A549 (cell line): ENCODE measurements at regions not wholly inside any gene's neighbourhood (a gene's known extent, or its start where the extent isn't known, plus 50 kb on each side); places are given as distances from the start of the nearest gene placed in this dataset.

ENCODE experiments used
- EP300 ChIP-seq, 2 experiments: fragments of >200 bp; sonication (Bioruptor Twin); formaldehyde crosslinking; IDR thresholded peaks; 2 replicates in 1 of 2; 3 replicates in 1 of 2; pipeline ENCODE4 v1.6.1; 2016 to 2017
- JUN ChIP-seq, 2 experiments: fragments of >200 bp; sonication (Bioruptor Twin); formaldehyde crosslinking; IDR thresholded peaks; 2 replicates in 1 of 2; 3 replicates in 1 of 2; pipeline ENCODE4 v1.6.1; 2016 to 2017
- NR3C1 ChIP-seq: fragments of >200 bp; sonication (Bioruptor Twin); formaldehyde crosslinking; IDR thresholded peaks from 3 replicates; pipeline ENCODE4 v1.6.1; 2017
- PHF8 ChIP-seq: fragments of 200-600 bp; sonication (generic); IDR thresholded peaks from 2 replicates; pipeline ENCODE4 v1.6.1; 2016; ENCODE audit warnings: low read depth, mild to moderate bottlenecking, antibody characterized with exemption, moderate library complexity, borderline replicate concordance
- POLR2A ChIP-seq: IDR thresholded peaks from 2 replicates; pipeline ENCODE4 v1.6.1; 2012; ENCODE audit warnings: mild to moderate bottlenecking, low read length
- RAD21 ChIP-seq, 2 experiments: fragments of >200 bp in 1 of 2; sonication (Bioruptor Twin) in 1 of 2; formaldehyde crosslinking in 1 of 2; IDR thresholded peaks in 1 of 2; conservative IDR thresholded peaks in 1 of 2; 2 replicates in 1 of 2; 3 replicates in 1 of 2; pipeline ENCODE4 v1.6.1; 2012 to 2018; ENCODE audit warnings: inconsistent platforms in 1 of 2
- RCOR1 ChIP-seq: fragments of 150-350 bp; IDR thresholded peaks from 2 replicates; pipeline ENCODE4 v1.6.1; 2014; ENCODE audit warnings: antibody characterized with exemption, low read length, low read depth
- TF ChIP-seq, protein P1 (sequence below): fragments of >200 bp; sonication (Bioruptor Twin); formaldehyde crosslinking; IDR thresholded peaks from 3 replicates; pipeline ENCODE4 v1.5.1; 2016
- TF ChIP-seq, protein P2 (sequence below): fragments of 450-650 bp; IDR thresholded peaks from 2 replicates; pipeline ENCODE4 v1.6.1; 2014; ENCODE audit warnings: antibody characterized with exemption
- TF ChIP-seq, protein P3 (sequence below): fragments of 200-600 bp; sonication (generic); IDR thresholded peaks from 2 replicates; pipeline ENCODE4 v1.6.1; 2016; ENCODE audit warnings: antibody characterized with exemption, mild to moderate bottlenecking, moderate library complexity
- TF ChIP-seq, protein P4 (sequence below): fragments of 250-450 bp; sonication (Bioruptor Pico); IDR thresholded peaks from 2 replicates; pipeline ENCODE4 v1.5.0; 2021; ENCODE audit warnings: mild to moderate bottlenecking, moderate library complexity, borderline replicate concordance

DNA sequence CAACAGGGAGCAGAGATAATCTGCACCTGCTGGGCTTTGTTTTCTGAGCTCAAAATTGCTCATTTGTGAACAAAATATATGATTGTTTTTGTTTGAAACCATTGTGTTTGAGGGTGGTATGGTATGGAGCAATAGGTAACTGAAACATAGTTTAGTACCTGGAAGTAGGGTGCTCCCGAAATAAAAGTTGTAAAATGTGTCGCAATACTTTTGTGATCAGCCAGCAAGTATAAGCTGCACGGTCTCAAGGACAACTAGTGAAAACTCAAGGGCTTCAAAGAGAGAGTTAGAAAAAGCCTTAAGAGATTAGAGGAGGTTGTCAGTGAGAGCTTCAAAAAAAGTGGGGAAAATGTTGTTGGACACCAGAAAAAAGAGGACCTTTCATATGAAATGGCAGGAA is 579.8 kb upstream of the POU3F2 start:
- TF ChIP-seq, protein P1, sequence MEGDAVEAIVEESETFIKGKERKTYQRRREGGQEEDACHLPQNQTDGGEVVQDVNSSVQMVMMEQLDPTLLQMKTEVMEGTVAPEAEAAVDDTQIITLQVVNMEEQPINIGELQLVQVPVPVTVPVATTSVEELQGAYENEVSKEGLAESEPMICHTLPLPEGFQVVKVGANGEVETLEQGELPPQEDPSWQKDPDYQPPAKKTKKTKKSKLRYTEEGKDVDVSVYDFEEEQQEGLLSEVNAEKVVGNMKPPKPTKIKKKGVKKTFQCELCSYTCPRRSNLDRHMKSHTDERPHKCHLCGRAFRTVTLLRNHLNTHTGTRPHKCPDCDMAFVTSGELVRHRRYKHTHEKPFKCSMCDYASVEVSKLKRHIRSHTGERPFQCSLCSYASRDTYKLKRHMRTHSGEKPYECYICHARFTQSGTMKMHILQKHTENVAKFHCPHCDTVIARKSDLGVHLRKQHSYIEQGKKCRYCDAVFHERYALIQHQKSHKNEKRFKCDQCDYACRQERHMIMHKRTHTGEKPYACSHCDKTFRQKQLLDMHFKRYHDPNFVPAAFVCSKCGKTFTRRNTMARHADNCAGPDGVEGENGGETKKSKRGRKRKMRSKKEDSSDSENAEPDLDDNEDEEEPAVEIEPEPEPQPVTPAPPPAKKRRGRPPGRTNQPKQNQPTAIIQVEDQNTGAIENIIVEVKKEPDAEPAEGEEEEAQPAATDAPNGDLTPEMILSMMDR: no peak
- TF ChIP-seq RCOR1 (no peak), PHF8 (no peak), RAD21 (conservative IDR thresholded peaks at IDR 0.05 in 1 of 2, IDR thresholded peaks at IDR 0.05 in 1 of 2) (no peak), POLR2A (no peak), NR3C1 (no peak), EP300 (IDR thresholded peaks at IDR 0.05) (no peak), JUN (IDR thresholded peaks at IDR 0.05) (no peak)
- TF ChIP-seq, protein P2, sequence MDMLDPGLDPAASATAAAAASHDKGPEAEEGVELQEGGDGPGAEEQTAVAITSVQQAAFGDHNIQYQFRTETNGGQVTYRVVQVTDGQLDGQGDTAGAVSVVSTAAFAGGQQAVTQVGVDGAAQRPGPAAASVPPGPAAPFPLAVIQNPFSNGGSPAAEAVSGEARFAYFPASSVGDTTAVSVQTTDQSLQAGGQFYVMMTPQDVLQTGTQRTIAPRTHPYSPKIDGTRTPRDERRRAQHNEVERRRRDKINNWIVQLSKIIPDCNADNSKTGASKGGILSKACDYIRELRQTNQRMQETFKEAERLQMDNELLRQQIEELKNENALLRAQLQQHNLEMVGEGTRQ: no peak
- TF ChIP-seq, protein P3, sequence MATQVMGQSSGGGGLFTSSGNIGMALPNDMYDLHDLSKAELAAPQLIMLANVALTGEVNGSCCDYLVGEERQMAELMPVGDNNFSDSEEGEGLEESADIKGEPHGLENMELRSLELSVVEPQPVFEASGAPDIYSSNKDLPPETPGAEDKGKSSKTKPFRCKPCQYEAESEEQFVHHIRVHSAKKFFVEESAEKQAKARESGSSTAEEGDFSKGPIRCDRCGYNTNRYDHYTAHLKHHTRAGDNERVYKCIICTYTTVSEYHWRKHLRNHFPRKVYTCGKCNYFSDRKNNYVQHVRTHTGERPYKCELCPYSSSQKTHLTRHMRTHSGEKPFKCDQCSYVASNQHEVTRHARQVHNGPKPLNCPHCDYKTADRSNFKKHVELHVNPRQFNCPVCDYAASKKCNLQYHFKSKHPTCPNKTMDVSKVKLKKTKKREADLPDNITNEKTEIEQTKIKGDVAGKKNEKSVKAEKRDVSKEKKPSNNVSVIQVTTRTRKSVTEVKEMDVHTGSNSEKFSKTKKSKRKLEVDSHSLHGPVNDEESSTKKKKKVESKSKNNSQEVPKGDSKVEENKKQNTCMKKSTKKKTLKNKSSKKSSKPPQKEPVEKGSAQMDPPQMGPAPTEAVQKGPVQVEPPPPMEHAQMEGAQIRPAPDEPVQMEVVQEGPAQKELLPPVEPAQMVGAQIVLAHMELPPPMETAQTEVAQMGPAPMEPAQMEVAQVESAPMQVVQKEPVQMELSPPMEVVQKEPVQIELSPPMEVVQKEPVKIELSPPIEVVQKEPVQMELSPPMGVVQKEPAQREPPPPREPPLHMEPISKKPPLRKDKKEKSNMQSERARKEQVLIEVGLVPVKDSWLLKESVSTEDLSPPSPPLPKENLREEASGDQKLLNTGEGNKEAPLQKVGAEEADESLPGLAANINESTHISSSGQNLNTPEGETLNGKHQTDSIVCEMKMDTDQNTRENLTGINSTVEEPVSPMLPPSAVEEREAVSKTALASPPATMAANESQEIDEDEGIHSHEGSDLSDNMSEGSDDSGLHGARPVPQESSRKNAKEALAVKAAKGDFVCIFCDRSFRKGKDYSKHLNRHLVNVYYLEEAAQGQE: no peak
- TF ChIP-seq, protein P4, sequence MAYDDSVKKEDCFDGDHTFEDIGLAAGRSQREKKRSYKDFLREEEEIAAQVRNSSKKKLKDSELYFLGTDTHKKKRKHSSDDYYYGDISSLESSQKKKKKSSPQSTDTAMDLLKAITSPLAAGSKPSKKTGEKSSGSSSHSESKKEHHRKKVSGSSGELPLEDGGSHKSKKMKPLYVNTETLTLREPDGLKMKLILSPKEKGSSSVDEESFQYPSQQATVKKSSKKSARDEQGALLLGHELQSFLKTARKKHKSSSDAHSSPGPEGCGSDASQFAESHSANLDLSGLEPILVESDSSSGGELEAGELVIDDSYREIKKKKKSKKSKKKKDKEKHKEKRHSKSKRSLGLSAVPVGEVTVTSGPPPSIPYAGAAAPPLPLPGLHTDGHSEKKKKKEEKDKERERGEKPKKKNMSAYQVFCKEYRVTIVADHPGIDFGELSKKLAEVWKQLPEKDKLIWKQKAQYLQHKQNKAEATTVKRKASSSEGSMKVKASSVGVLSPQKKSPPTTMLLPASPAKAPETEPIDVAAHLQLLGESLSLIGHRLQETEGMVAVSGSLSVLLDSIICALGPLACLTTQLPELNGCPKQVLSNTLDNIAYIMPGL (CRISPR knock-in tag): no peak
